Transverse colon (tissue), 4 donors: ENCODE measurements at regions not wholly inside any gene's neighbourhood (a gene's known extent, or its start where the extent isn't known, plus 50 kb on each side); places are given as distances from the start of the nearest gene placed in this dataset.

Experiments
- DNase-seq: peaks from one replicate; pipeline ENCODE4 v3.0.0-alpha.2; 2019
- H3K27ac ChIP-seq, 4 donors: fragments of 200-600 bp; sonication (generic); 2 replicates each; pipeline ENCODE4 v1.5.1; 2016 to 2018; ENCODE audit warnings: inconsistent platforms in 4 of 4
- H3K27me3 ChIP-seq: fragments of 200-600 bp; sonication (generic); 2 replicates; pipeline ENCODE4 v1.5.1; 2017; ENCODE audit warnings: inconsistent platforms
- H3K36me3 ChIP-seq, 4 donors: fragments of 200-600 bp; sonication (generic); 2 replicates each; pipeline ENCODE4 v1.5.1; 2017 to 2019; ENCODE audit warnings: inconsistent platforms in 4 of 4
- H3K4me1 ChIP-seq, 4 donors: fragments of 200-600 bp; sonication (generic); 2 replicates each; pipeline ENCODE4 v1.5.1; 2017 to 2020; ENCODE audit warnings: inconsistent platforms in 4 of 4
- H3K4me3 ChIP-seq, 4 donors: fragments of 200-600 bp; sonication (generic); 1 replicate in 1 of 4; 2 replicates in 3 of 4; pipeline versions ENCODE4 v1.5.1 to v1.6.1; 2017 to 2019; ENCODE audit warnings: inconsistent platforms in 4 of 4
- H3K9me3 ChIP-seq, 2 donors: fragments of 200-600 bp; sonication (generic); 2 replicates each; pipeline ENCODE4 v1.5.1; 2017 to 2019; ENCODE audit warnings: inconsistent platforms in 2 of 2
- CTCF ChIP-seq, 5 experiments: fragments of 200-600 bp in 3 of 5; fragments of 450-650 bp in 2 of 5; sonication (generic) in 3 of 5; IDR thresholded peaks; 1 replicate in 2 of 5; 2 replicates in 3 of 5; pipeline ENCODE4 v1.5.1; 2016 to 2017; ENCODE audit warnings: antibody characterized with exemption in 5 of 5, inconsistent platforms in 3 of 5, mild to moderate bottlenecking in 2 of 5, moderate library complexity in 1 of 5
- EP300 ChIP-seq: sonication (generic); formaldehyde crosslinking; IDR thresholded peaks from one replicate; pipeline ENCODE4 v1.6.1; 2017; ENCODE audit warnings: antibody characterized with exemption, low read depth
- POLR2A ChIP-seq: fragments of 450-650 bp; IDR thresholded peaks from one replicate; pipeline ENCODE4 v1.6.1; 2016; ENCODE audit warnings: antibody characterized with exemption, mild to moderate bottlenecking, moderate library complexity
- POLR2AphosphoS5 ChIP-seq, 3 donors: sonication (generic); formaldehyde crosslinking; IDR thresholded peaks; one replicate each; pipeline ENCODE4 v1.6.1; 2016; ENCODE audit warnings: antibody characterized with exemption in 3 of 3
- WGBS, 2 donors: methylation state at CpG; one replicate each; pipeline ENCODE4 v1.1.5; 2018; ENCODE audit warnings: low coverage in 1 of 2; 5-methylcytosine and 5-hydroxymethylcytosine counted together
- in situ Hi-C, 4 donors: fragments of 200-750 bp; cut with MboI; loops; one replicate each; pipeline versions ENCODE4 v1.15.0 to v1.15.1; 2017; ENCODE audit warnings: low sequenced_read_pairs in 3 of 4, low pct_ligation_motif_present in 1 of 4, low pct_unique_long_range_greater_than_20kb in 1 of 4
- intact Hi-C: fragments of 100-400 bp; cut with DNase I; formaldehyde crosslinking; loops from one replicate; pipeline ENCODE4 v1.15.1; 2023; ENCODE audit warnings: low total_unique reads

GRCh38 chr13:99819967-99820366 is 151.6 kb downstream of the ZIC5 start:
- Histone ChIP-seq H3K27me3 (no peaks in the 10 kb centered on the region), H3K36me3 (no peaks in the 10 kb centered on the region), H3K9me3 (no peaks in the 10 kb centered on the region), H3K4me1 (no peaks in the 10 kb centered on the region), H3K4me3 (no peak overlapping the region), H3K27ac (no peak overlapping the region)
- TF ChIP-seq CTCF (IDR thresholded peaks at IDR 0.05), result no peak
- TF ChIP-seq EP300, result no peak
- TF ChIP-seq POLR2A, result no peak
- TF ChIP-seq POLR2AphosphoS5 (IDR thresholded peaks at IDR 0.05), result no peak
- in situ Hi-C loops, result no loop called here
- no peak for DNase-seq
- WGBS, 2 donors, result 67 to 80% methylated on average over 1 to 7 of the region's 7 CpGs
- intact Hi-C loops, result no loop called here

- WGBS, 2 donors, result 80 to 89% methylated on average over 2 of the region's 2 CpGs
- no peak overlapping the region for H3K4me3 ChIP-seq
- intact Hi-C loops, result no loop called here
Measured at GRCh38 chr13:99816321-99816720, 155.2 kb downstream of the ZIC5 start.

DNA sequence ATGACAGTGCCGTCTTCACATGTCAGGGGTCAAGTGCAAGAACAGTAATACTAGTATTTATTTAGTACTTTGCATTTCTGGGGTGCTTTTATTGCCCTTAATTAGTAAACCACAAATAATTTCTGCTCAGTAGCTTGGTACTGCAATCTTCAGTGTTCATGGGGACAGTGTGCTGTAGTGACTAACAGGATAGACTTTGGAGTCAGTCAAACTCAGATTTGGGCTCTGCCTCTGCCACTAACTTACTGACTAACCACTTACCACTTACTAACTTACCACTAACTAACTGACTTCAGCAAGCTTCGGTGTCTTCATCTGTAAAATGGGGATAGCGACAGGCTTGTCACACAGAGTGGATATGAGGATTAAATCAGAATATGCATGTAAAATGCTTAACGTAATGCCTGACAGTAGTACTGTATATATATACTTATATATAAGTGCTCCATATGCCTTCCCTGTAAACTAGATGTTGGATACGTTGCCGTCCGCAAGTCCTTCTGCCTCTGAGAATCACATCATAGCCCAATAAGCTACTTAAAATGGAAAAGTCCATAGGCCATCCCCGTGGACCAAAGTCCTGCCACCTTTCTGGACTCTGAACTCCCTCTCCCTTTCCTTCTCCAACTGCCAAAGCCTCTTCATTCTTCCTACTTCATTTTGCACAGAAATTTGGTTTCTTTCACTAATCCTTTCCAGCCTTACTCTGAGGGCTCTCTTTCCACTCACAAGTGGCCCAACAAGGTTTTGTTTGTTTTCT is 158.1 kb downstream of the ZIC5 start:
- 84 to 87% methylated on average over 7 to 8 of the region's 8 CpGs for WGBS, 2 donors
- H3K4me1 ChIP-seq, result peaks cover 0 to 7% (median 0%) of the 10 kb centered on the region in 4 donors
- no peak overlapping the region for H3K27ac ChIP-seq
- no peaks in the 10 kb centered on the region for H3K9me3 ChIP-seq
- no peaks in the 10 kb centered on the region for H3K36me3 ChIP-seq
- DNase-seq, result no peak
- intact Hi-C loops (no loop called here), in situ Hi-C loops (no loop called here)
- TF ChIP-seq POLR2AphosphoS5 (IDR thresholded peaks at IDR 0.05) (no peak), POLR2A (no peak), EP300 (no peak), CTCF (IDR thresholded peaks at IDR 0.05) (no peak)
- no peak overlapping the region for H3K4me3 ChIP-seq
- no peaks in the 10 kb centered on the region for H3K27me3 ChIP-seq

More at GRCh38 chr13:99816321-99816720, 155.2 kb downstream of the ZIC5 start:
- H3K27ac ChIP-seq, result no peak overlapping the region
- in situ Hi-C loops, result no loop called here
- no peak for DNase-seq
- no peaks in the 10 kb centered on the region for H3K9me3 ChIP-seq
- H3K27me3 ChIP-seq, result no peaks in the 10 kb centered on the region
- no peaks in the 10 kb centered on the region for H3K4me1 ChIP-seq
- TF ChIP-seq EP300, result no peak
- no peak for TF ChIP-seq CTCF (IDR thresholded peaks at IDR 0.05)
- TF ChIP-seq POLR2A, result no peak
- no peak for TF ChIP-seq POLR2AphosphoS5 (IDR thresholded peaks at IDR 0.05)
- no peaks in the 10 kb centered on the region for H3K36me3 ChIP-seq

DNA sequence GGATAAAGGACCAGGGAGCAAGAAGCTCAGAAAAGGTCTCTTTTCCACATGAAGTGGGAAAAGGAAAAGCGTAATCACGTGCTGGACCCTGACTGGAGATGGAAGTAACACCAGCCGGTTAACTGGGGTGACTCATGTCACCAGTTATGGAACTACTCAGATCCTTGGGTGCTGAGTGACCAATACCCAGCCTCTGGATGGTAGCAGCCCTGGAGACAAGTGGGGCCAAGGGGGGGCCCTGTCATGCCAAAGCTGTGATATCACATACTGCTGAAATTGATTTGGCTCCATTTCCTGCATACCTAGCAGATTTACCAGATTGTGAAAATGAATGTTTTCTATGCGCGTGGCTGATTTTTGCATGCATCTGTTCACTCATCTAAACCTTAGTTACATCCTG is 158.9 kb downstream of the ZIC5 start:
- no peaks in the 10 kb centered on the region for H3K9me3 ChIP-seq
- no peak overlapping the region for H3K4me3 ChIP-seq
- no peak for DNase-seq
- peaks cover 0 to 7% (median 0%) of the 10 kb centered on the region in 4 donors for H3K4me1 ChIP-seq
- 90 to 95% methylated on average over 2 to 5 of the region's 5 CpGs for WGBS, 2 donors
- intact Hi-C loops (no loop called here), in situ Hi-C loops (no loop called here)
- H3K36me3 ChIP-seq, result no peaks in the 10 kb centered on the region
- no peaks in the 10 kb centered on the region for H3K27me3 ChIP-seq
- TF ChIP-seq CTCF (IDR thresholded peaks at IDR 0.05) (no peak), POLR2A (no peak), EP300 (no peak), POLR2AphosphoS5 (IDR thresholded peaks at IDR 0.05) (no peak)
- H3K27ac ChIP-seq, result no peak overlapping the region
